ENCODE measurements at regions not wholly inside any gene's neighbourhood (a gene's known extent, or its start where the extent isn't known, plus 50 kb on each side); places are given as distances from the start of the nearest gene placed in this dataset.
A peak's percentile ranks its signal among the peaks of the same experiment; 100 is the strongest.

DNA sequence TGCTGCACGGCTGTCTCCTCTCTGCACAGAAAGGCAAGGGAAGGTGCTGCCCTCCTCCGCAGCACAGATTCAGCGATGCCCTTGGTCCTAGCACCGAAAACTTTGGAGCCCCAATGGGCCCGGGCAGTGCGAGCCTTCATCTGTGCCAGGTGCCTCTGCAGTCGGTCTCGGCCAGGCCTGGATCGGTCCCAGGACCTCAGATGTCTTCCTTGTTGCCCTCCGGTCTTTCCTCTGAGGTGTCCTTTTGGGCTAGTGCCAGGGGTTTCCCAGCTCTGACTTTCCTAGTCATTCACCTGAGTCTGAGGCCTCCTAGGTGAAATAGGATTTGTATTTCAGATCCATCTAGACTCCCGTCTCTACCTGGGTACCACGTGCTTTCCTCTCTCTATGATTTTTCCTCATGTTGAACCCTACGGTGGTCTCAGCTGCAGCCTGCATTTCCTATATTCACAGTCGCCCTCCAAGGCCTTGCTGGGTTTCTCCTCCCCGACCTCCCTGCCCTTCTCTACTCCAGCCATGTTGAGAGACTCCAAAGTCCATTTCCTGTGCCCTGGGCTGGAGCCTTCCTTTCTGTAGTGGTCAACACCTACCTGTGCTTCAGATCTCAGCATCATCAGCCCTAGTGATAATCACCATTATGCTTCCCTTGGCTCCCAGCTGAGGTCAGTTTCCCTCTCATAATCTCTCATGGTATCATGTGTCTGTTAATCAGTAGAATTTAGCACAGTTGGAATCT, 92.0 kb upstream of the PRSS58 start:
- DNase-seq (ENCODE audit: low read depth in 4 of 4, low spot score in 3 of 4): no peak

DNA sequence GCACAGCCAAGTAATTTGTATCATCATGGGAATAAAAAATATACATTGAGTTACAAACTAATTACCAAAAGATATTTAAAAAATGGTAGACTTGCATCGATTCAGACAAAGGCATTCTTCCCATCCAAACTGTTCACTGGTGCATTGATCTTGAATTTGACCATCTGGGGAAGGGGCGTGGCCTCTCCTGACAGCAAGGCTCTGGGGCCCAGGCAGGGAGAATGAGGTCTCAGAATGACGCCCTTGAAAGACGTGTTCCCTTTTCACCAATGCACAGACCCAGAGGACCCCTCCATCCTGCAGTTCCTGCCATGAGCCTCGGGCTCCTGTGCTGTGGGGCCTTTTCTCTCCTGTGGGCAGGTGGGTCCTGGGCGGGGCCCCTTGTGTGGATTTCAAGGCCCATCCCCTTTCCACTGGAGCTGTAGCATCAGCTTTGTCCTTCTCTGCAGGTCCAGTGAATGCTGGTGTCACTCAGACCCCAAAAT, 91.1 kb upstream of the PRSS58 start:
- DNase-seq (ENCODE audit: low read depth in 4 of 4, low spot score in 3 of 4): no peak

DNA sequence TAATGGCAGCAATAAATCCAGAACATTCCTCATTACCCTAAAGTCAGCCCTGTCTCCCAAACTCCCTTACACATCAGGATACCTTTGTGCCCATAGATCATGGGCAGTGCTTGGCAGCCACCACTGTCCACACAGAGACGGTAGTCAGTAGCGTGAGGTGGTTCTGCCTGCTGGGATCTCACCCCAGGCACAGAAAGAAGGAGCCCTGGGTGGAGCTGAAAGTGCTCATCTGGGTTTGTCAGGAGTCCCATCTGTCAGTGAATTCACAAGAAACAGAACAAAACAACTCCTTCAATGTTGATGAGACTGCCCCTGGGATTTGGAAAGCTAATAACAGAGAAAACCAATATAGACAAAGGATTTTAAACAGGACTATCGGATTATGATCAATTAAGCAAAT, 90.2 kb upstream of the PRSS58 start:
- DNase-seq (ENCODE audit: low read depth in 4 of 4, low spot score in 3 of 4): no peak

DNA sequence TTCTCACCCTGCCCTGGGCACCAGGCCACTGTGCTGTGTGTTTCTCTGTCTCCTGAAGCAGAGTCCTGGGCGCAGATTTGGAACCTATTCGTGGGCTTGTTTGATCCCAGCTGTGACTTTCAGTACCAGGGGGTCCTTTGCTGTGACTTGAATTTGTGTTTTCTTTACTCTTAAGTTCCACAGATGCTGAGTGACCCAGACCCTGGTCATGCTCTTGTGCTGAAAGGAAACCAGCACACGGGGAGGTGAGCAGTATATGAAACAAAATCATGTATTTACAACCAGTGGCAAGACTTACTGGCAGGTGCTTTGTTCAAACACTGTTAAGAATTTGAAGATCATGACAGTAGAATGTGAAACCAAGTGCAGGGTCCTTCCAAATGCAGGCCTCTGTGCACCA, 89.2 kb upstream of the PRSS58 start:
- DNase-seq (ENCODE audit: low read depth in 4 of 4, low spot score in 3 of 4): no peak

DNA sequence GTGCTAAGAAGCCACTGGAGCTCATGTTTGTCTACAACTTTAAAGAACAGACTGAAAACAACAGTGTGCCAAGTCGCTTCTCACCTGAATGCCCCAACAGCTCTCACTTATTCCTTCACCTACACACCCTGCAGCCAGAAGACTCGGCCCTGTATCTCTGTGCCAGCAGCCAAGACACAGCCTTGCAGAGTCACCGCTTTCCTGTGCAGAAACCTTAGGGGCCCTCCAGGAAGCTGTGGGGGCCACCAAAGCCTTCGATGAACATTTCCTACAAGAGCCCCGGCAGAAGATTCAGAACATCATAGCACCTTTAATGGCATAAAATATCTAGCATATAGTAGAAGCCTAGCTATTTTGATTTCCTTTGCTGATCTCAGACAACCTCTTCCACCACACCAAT, 88.0 kb upstream of the PRSS58 start:
- no peak for DNase-seq (ENCODE audit: low read depth in 4 of 4, low spot score in 3 of 4)

DNA sequence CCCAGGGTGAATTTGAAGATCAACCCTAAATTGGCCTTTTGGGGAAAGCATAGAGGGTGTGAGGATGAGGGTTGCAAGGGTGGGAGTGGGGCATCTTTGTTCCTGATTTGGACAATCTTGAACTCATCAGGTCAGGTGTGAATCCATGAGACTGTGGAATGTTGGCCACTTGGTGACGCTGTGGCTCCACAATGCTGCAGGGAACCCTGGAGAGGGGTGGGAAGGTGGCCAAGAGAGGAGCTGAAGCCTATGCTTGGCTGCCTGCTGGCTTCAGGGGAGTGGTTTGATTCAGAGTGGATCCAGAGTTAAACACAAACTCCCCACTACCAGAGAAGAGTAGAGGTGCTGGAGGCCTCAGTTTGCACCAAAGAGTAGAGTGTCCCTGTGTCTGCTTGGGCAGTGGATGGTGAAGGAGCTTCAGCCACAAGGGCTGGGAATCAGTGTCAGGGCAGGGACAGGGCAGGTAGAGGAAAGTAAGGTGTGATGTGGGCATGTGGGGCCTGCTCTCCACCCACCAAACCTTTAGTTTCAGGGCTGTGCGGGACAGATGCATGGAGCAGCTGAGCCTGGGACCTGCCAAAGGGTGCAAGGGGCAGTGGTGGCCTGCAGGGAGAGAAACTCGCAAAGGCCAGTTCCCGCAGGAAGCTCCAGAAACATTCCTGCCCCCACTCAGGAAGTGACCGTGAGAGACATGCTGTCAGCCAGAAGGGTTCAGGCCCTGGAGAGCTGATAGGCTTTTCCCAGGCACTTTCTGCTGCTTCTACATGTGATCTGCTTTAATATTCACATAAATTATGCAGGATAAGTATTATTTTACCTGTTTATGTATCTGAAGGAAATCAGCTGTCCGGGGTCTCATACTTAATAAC, 81.0 kb upstream of the PRSS58 start:
- DNase-seq (ENCODE audit: low read depth in 4 of 4, low spot score in 3 of 4): peak in 1 of 4 donors; percentile 22

DNA sequence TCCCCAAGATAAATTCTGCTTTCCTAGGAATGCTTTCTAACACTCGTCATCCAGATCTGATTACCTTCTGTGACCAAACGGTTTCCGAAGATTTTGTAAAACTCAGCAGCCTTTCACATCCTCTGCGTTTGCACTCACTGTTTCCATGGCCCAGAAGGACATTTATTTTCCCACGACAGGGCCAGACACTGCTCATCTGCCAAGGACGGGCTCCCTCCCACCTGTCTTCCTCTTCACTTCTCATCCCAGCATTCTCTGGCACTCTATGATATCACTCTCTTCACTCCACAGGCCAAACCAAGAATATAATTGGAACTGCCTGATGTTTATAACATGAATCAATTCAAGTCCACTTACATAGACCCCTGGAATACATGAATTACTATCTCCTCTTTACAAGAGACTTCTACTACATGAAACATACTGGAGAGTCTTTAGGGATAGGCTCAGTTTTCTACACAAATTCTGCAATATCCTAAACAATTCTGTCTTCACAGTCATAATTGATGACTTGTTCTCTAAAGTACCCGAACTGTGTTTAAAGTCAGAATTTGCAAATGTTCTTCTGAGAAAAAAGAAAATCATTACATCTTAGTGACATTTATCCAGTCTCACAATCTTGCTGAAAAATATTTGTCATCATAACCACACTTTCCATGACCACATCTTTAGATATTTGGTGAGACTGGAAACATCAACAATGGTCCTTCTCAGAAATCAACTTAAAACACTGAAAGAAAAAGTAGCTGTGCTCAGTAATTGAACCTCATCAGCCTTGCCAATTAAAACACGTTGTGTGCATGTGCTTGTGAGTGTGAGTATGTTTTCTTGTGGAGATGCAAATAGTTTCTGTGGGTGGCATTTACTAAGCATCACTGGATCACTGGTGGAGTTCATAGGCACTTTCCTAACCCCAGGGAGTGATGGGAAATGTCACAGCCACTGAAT, 79.5 kb upstream of the PRSS58 start:
- no peak for DNase-seq (ENCODE audit: low read depth in 4 of 4, low spot score in 3 of 4)

DNA sequence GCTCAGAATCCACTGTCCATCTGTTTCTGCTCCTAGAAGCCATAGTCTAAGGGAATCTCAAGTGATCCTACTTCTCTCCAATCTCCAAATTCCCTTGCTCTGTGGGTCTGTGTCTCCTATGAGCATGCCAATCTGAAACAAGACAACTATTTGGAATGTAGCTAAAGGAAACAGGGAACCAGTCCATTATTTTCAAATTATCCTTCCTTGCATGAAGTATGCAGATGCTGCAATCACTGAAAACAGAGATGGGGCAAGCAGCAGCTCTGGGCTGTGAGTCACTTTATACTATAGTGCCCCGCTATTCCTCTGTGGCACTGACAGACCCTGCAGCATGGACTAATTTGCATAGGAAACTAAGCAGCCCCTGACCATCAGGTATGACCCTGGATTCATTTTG, 76.9 kb upstream of the PRSS58 start:
- no peak for DNase-seq (ENCODE audit: low read depth in 4 of 4, low spot score in 3 of 4)

DNA sequence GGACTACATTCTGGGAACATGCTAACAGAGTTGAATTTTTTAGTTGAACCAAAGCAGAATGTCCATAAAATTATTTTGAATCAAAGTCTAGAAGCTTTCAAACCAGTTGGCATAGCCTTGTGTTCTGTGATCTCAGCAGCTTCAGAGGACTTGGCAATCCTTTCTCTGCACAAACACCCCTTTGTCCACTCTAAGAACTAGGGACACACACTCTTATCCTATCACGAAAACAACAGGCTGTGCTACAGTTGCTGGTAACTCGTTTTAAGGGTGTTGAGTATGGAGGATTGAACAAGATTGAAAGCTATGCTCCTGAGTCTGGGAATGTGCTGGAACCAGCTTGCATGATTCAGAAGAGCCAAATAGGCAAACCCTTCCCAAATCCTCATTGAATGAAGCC, 76.4 kb upstream of the PRSS58 start:
- DNase-seq (ENCODE audit: low read depth in 4 of 4, low spot score in 3 of 4): no peak

DNA sequence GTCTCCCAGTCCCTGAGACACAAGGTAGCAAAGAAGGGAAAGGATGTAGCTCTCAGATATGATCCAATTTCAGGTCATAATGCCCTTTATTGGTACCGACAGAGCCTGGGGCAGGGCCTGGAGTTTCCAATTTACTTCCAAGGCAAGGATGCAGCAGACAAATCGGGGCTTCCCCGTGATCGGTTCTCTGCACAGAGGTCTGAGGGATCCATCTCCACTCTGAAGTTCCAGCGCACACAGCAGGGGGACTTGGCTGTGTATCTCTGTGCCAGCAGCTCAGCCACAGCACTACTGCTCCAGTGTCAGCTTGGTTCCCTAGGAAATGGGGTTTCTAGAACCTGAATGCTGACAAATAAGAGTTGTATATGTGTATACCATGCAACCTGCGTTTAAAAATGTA, 74.6 kb upstream of the PRSS58 start:
- DNase-seq (ENCODE audit: low read depth in 4 of 4, low spot score in 3 of 4): no peak

DNA sequence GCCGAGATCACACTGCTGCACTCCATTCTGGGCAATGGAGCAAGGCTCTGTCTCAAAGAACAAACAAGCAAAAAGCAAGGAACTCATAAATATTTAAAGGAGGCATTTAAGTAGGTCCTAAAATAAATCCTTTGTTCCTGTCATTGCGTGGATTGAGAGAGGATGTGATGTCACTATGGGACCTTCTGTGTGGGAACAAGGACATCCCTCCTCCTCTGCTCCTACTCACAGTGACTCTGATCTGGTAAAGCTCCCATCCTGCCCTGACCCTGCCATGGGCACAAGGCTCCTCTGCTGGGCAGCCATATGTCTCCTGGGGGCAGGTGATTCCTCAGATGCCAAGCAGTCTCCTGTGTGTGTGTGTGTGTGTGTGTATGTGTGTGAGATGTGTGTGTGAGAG, 74.1 kb upstream of the PRSS58 start:
- no peak for DNase-seq (ENCODE audit: low read depth in 4 of 4, low spot score in 3 of 4)

DNA sequence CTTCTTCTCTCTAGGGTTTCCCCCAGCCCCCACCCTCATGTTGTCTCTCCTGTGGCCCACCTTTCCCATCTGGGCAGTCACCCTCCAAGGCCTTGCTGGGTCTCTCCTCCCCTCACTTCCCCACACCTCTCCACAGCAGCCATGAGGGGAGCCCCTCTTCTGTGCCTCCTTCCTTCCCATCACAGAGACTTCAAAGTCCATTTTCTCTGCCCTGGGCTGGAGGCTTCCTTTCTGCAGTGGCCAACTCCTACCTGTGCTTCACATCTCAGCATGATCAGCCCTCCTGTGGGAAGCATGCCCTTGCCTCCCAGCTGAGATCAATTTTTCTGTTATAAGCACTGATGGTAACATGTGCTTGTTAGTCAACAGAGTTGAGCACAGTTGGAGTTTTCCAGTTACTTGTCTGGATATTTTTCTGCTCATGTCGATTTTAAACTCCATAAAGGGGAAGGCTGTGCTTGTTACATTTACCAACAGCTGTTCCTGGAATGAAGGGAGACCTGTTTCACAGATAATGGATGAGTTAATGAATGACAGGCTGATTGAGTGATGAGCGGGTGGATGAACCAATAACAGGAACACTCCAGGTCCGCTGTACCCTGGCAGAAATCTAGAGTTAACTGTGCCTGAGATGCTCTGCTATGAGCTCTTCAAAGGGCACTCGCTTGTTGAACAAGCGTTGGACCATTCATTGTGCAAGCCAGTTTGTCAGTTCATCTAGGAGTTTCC, 71.4 kb upstream of the PRSS58 start:
- peak in 1 of 4 donors; percentile 18 for DNase-seq (ENCODE audit: low read depth in 4 of 4, low spot score in 3 of 4)

DNA sequence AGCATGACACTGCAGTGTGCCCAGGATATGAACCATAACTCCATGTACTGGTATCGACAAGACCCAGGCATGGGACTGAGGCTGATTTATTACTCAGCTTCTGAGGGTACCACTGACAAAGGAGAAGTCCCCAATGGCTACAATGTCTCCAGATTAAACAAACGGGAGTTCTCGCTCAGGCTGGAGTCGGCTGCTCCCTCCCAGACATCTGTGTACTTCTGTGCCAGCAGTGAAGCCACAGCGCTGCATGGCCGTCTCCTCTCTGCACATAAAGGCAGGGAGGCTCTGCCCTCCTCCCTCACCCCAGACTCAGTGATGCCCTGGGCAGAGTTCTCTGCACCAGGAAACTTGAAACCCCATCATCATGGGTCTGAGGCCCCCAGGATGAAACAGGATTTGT, 70.7 kb upstream of the PRSS58 start:
- no peak for DNase-seq (ENCODE audit: low read depth in 4 of 4, low spot score in 3 of 4)

DNA sequence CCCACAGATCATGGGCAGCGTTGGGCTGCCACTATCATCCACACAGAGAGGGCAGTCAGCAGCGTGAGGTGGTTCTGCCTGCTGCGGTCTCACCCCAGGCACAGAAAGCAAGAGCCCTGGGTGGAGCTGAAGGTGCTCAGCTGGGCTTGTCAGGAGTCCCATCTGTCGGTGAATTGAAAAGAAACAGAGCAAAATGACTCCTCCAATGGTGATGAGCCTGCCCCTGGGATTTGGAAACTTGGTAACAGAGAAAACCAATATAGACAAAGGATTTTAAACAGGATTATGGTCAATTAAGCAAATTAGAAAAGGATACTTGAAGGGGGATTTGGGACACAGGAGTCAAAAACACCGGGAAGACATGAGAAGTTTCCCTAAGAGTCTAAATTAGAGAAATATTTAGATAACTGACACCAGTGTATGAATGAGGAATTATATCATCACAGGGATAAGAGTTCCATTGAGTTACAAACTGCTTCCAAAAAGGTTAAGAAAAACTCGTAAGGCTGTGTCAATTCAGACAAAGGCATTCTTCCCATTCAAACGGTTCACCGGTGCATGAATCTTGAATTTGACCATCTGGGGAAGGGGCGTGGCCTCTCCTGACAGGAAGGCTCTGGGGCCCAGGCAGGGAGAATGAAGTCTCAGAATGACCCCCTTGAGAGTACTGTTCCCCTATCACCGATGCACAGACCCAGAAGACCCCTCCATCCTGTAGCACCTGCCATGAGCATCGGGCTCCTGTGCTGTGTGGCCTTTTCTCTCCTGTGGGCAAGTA, 70.0 kb upstream of the PRSS58 start:
- no peak for DNase-seq (ENCODE audit: low read depth in 4 of 4, low spot score in 3 of 4)

DNA sequence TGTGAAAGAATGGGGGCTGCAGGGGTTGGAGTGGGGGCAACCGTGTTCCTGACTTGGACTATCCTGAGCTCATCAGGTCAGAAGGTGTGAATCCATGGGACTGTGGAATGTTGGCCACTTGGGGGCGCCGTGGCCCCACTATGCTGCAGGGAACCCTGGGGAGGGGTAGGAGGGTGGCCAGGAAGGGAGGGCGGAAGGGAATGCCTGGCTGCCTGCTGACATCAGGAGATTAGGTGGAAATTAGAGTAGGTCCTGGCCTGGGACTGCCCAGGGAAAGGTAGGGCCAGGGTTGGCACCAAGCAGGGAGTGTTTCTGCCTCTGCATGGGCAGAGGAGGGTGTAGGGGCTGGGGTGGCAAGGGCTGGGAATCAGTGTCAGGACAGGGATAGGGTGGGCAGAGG, 65.8 kb upstream of the PRSS58 start:
- peak in 1 of 4 donors; percentile 14 for DNase-seq (ENCODE audit: low read depth in 4 of 4, low spot score in 3 of 4)

DNA sequence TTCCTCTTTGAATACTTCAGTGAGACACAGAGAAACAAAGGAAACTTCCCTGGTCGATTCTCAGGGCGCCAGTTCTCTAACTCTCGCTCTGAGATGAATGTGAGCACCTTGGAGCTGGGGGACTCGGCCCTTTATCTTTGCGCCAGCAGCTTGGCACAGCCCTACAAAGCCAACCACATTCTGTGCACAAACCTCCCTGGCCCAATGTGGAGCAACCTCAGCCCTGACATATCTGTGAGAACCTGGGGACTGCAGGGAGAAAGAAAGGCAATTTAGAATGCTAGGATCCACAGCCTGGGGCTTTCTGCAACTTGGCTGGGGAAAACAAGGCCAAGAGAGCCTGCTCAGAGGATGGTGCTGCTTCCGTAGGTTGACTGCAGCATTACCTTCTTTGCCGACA, 63.5 kb upstream of the PRSS58 start:
- no peak for DNase-seq (ENCODE audit: low read depth in 4 of 4, low spot score in 3 of 4)

DNA sequence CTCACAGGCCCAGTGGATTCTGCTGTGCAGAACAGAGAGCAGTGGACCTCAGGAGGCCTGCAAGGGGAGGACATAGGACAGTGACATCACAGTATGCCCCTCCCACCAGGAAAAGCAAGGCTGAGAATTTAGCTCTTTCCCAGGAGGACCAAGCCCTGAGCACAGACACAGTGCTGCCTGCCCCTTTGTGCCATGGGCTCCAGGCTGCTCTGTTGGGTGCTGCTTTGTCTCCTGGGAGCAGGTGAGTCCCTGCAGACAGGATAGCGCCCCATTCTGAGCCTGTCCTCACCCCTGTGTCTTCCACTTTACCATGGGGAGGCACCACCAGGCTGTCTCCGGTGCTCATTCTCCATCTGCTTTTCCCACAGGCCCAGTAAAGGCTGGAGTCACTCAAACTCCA, 63.0 kb upstream of the PRSS58 start:
- no peak for DNase-seq (ENCODE audit: low read depth in 4 of 4, low spot score in 3 of 4)

DNA sequence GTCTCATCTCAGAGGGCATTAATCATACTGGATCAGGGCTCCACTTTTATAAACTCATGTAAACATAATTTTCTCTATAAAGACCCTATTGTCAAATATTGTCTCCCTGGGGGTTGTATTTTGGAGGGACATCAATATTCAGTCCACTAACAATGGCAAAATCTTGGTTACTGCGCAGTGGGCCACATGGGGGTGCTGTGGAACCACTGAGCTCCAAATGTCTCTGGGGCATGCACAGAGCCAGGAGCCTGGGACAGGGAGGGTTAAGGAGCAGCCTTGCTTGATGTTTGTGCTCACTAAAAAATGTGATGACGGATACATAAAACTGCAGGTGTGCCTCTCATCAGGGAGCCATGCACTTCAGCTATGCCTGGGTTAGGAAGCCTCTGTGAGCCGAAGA, 62.1 kb upstream of the PRSS58 start:
- DNase-seq (ENCODE audit: low read depth in 4 of 4, low spot score in 3 of 4): no peak

DNA sequence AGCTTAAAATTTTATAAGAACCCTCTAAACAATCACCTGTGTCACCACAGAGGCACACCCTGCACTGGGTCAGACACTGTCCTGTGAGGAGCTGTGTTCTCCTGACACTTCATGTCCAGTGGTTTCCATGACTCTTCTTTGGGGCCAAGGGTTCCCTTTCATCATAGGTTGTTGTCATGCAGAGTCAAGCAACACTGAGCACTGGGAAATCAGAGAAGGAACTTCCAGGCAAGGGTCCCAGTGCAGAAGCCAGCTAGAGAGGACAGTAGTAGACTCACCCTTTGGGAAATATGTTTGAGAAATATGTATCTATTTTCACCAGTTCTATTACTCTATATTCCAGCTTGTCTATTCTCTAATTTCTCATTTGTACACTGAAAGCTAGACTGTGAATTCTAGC, 56.4 kb upstream of the PRSS58 start:
- no peak for DNase-seq (ENCODE audit: low read depth in 4 of 4, low spot score in 3 of 4)

DNA sequence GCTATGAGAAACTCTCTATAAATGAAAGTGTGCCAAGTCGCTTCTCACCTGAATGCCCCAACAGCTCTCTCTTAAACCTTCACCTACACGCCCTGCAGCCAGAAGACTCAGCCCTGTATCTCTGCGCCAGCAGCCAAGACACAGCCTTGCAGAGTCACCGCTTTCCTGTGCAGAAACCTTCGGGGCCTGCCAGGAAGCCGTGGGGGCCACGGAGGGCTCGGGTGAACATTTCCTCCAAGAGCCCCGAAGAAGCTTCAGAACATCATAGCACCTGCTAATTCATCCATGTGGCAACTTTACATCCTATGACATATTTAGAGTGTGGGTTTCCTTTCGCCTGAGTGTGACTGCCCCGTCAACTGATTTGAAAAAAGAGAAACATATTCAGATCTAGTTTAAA, 55.7 kb upstream of the PRSS58 start:
- DNase-seq (ENCODE audit: low read depth in 4 of 4, low spot score in 3 of 4): no peak

Measured in left renal pelvis (tissue), 4 donors.